ENCODE measurements at regions not wholly inside any gene's neighbourhood (a gene's known extent, or its start where the extent isn't known, plus 50 kb on each side); places are given as distances from the start of the nearest gene placed in this dataset.

- H3K4me1 ChIP-seq (ENCODE audit: control insufficient read depth, insufficient read depth, low read length), result no peaks in the 10 kb centered on the region
- POLR2A ChIA-PET, result no interaction called here
- no peaks in the 10 kb centered on the region for H3K27me3 ChIP-seq (ENCODE audit: control insufficient read depth, insufficient read depth, low read length)
- CTCF ChIA-PET, result no interaction called here
- in situ Hi-C loops (cut with HindIII; ENCODE audit: low pct_unique_long_range_greater_than_20kb, low sequenced_read_pairs), result no loop called here
- DNase-seq (ENCODE audit: low read depth, low spot score), result no peak
- no peak overlapping the region for H3K4me3 ChIP-seq (ENCODE audit: low read depth in 2 of 2, low read length in 2 of 2)
- ATAC-seq, result no peak
- no TSS peak for BruUV-seq (replicated peaks)
- H3K36me3 ChIP-seq (ENCODE audit: control insufficient read depth, insufficient read depth, low read length), result no peaks in the 10 kb centered on the region
- no peaks in the 10 kb centered on the region for H3K9me3 ChIP-seq (ENCODE audit: control insufficient read depth, insufficient read depth, low read depth, low read length)
- H3K27ac ChIP-seq (ENCODE audit: low read length), result no peak overlapping the region
- intact Hi-C loops (cut with micrococcal nuclease; ENCODE audit: unreplicated experiment), result no loop called here
- TF ChIP-seq, protein P1, sequence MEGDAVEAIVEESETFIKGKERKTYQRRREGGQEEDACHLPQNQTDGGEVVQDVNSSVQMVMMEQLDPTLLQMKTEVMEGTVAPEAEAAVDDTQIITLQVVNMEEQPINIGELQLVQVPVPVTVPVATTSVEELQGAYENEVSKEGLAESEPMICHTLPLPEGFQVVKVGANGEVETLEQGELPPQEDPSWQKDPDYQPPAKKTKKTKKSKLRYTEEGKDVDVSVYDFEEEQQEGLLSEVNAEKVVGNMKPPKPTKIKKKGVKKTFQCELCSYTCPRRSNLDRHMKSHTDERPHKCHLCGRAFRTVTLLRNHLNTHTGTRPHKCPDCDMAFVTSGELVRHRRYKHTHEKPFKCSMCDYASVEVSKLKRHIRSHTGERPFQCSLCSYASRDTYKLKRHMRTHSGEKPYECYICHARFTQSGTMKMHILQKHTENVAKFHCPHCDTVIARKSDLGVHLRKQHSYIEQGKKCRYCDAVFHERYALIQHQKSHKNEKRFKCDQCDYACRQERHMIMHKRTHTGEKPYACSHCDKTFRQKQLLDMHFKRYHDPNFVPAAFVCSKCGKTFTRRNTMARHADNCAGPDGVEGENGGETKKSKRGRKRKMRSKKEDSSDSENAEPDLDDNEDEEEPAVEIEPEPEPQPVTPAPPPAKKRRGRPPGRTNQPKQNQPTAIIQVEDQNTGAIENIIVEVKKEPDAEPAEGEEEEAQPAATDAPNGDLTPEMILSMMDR (IDR thresholded peaks at IDR 0.05), result no peak
- TF ChIP-seq POLR2AphosphoS5 (IDR thresholded peaks at IDR 0.05; ENCODE audit: low read depth, low read length), result no peak
- TF ChIP-seq, protein P2, sequence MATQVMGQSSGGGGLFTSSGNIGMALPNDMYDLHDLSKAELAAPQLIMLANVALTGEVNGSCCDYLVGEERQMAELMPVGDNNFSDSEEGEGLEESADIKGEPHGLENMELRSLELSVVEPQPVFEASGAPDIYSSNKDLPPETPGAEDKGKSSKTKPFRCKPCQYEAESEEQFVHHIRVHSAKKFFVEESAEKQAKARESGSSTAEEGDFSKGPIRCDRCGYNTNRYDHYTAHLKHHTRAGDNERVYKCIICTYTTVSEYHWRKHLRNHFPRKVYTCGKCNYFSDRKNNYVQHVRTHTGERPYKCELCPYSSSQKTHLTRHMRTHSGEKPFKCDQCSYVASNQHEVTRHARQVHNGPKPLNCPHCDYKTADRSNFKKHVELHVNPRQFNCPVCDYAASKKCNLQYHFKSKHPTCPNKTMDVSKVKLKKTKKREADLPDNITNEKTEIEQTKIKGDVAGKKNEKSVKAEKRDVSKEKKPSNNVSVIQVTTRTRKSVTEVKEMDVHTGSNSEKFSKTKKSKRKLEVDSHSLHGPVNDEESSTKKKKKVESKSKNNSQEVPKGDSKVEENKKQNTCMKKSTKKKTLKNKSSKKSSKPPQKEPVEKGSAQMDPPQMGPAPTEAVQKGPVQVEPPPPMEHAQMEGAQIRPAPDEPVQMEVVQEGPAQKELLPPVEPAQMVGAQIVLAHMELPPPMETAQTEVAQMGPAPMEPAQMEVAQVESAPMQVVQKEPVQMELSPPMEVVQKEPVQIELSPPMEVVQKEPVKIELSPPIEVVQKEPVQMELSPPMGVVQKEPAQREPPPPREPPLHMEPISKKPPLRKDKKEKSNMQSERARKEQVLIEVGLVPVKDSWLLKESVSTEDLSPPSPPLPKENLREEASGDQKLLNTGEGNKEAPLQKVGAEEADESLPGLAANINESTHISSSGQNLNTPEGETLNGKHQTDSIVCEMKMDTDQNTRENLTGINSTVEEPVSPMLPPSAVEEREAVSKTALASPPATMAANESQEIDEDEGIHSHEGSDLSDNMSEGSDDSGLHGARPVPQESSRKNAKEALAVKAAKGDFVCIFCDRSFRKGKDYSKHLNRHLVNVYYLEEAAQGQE (IDR thresholded peaks at IDR 0.05; ENCODE audit: insufficient read depth in 1 of 2, low read depth in 2 of 2, low read length in 1 of 2), result no peak
- no peak for TF ChIP-seq SIN3A (IDR thresholded peaks at IDR 0.05; ENCODE audit: borderline replicate concordance, insufficient read depth, low read depth, low read length)
- TF ChIP-seq TCF7L2 (IDR thresholded peaks at IDR 0.05; ENCODE audit: low read depth, low read length), result no peak
Measured at GRCh38 chr2:15832849-15833680, 107.3 kb upstream of the MYCN start.

DNA sequence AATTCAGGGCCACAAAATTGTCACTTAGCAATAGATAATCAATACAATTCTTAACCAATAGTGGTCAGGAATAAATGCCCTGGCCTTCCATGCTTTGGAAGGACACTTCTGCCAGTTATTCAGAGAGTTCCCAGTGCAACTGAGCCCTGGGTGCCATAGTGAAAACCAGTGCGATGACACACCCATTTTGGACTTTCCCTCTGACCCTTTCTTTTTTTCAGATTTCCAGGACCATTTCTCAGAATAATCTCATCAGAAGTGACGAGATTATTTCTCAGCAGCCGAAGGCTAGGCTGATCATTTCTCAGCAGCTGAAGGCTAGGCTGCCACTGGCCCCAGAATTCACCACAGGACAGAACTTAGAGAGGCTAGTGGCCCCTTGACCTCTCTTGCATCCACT is 106.6 kb upstream of the MYCN start:
- ATAC-seq, result no peak
- Histone ChIP-seq H3K4me1 (ENCODE audit: control insufficient read depth, insufficient read depth, low read length) (no peaks in the 10 kb centered on the region), H3K9me3 (ENCODE audit: control insufficient read depth, insufficient read depth, low read depth, low read length) (no peaks in the 10 kb centered on the region), H3K4me3 (ENCODE audit: low read depth in 2 of 2, low read length in 2 of 2) (no peak overlapping the region), H3K27me3 (ENCODE audit: control insufficient read depth, insufficient read depth, low read length) (no peaks in the 10 kb centered on the region), H3K36me3 (ENCODE audit: control insufficient read depth, insufficient read depth, low read length) (no peaks in the 10 kb centered on the region), H3K27ac (ENCODE audit: low read length) (no peak overlapping the region)
- DNase-seq (ENCODE audit: low read depth, low spot score), result no peak
- in situ Hi-C loops (cut with HindIII; ENCODE audit: low pct_unique_long_range_greater_than_20kb, low sequenced_read_pairs) (no loop called here), intact Hi-C loops (cut with micrococcal nuclease; ENCODE audit: unreplicated experiment) (no loop called here)
- TF ChIP-seq, protein P1 (IDR thresholded peaks at IDR 0.05), result no peak
- TF ChIP-seq, protein P2 (IDR thresholded peaks at IDR 0.05; ENCODE audit: insufficient read depth in 1 of 2, low read depth in 2 of 2, low read length in 1 of 2), result no peak
- TF ChIP-seq TCF7L2 (IDR thresholded peaks at IDR 0.05; ENCODE audit: low read depth, low read length) (no peak), SIN3A (IDR thresholded peaks at IDR 0.05; ENCODE audit: borderline replicate concordance, insufficient read depth, low read depth, low read length) (no peak), POLR2AphosphoS5 (IDR thresholded peaks at IDR 0.05; ENCODE audit: low read depth, low read length) (no peak)
- no TSS peak for BruUV-seq (replicated peaks)
- ChIA-PET POLR2A (no interaction called here), CTCF (no interaction called here)
